ENCODE measurements at regions not wholly inside any gene's neighbourhood (a gene's known extent, or its start where the extent isn't known, plus 50 kb on each side); places are given as distances from the start of the nearest gene placed in this dataset.

GRCh38 chr7:123338688-123339087 lies 138.9 kb upstream of the SLC13A1 start:
- no peak overlapping the region for H3K4me3 ChIP-seq (replicated peaks in 1 of 3; ENCODE audit: low read depth in 2 of 3, low read length in 3 of 3)
- H3K9ac ChIP-seq (ENCODE audit: insufficient read depth, low read length, poor library complexity, severe bottlenecking) = no peak overlapping the region
- no peaks in the 10 kb centered on the region for H4K20me1 ChIP-seq (ENCODE audit: insufficient read depth, low read length)
- no peak for DNase-seq
- Mint-ChIP-seq H3K4me1 (no peaks in the 10 kb centered on the region), H3K27ac (no peak overlapping the region), H3K4me3 (no peak overlapping the region), H3K36me3 (no peaks in the 10 kb centered on the region), H3K27me3 (ENCODE audit: low read depth in 3 of 3) (peaks cover 0 to 6% (median 0%) of the 10 kb centered on the region in 3 donors), H3K9me3 (peaks cover 0 to 5% (median 3%) of the 10 kb centered on the region in 7 donors)
- no peaks in the 10 kb centered on the region for H3K9me3 ChIP-seq (replicated peaks in 1 of 2; ENCODE audit: control insufficient read depth in 1 of 2, insufficient read depth in 1 of 2, low read length in 2 of 2)
- H3K27me3 ChIP-seq (ENCODE audit: control insufficient read depth in 2 of 2, insufficient read depth in 2 of 2, low read length in 2 of 2) = no peaks in the 10 kb centered on the region
- H3K79me2 ChIP-seq (ENCODE audit: insufficient read depth, low read length) = no peaks in the 10 kb centered on the region
- no peak overlapping the region for H3K27ac ChIP-seq (ENCODE audit: low read depth in 1 of 2, low read length in 2 of 2)
- no peak overlapping the region for H2AFZ ChIP-seq (ENCODE audit: insufficient read depth, low read depth, low read length, poor library complexity, severe bottlenecking)
- H3K36me3 ChIP-seq (replicated peaks in 1 of 2; ENCODE audit: control insufficient read depth in 1 of 2, insufficient read depth in 2 of 2, low read length in 2 of 2) = no peaks in the 10 kb centered on the region
- no peaks in the 10 kb centered on the region for H3K4me1 ChIP-seq (ENCODE audit: control insufficient read depth in 1 of 2, insufficient read depth in 2 of 2, low read length in 2 of 2)
- intact Hi-C loops (cut with micrococcal nuclease) = no loop called here
- TF ChIP-seq CTCF (IDR thresholded peaks at IDR 0.05) = no peak
- no peak overlapping the region for H3K4me2 ChIP-seq (replicated peaks; ENCODE audit: extremely low read depth, low read length, poor library complexity, severe bottlenecking)

GRCh38 chr7:123329988-123330643 lies 130.3 kb upstream of the SLC13A1 start:
- DNase-seq = no peak
- no peak for TF ChIP-seq CTCF (IDR thresholded peaks at IDR 0.05)
- Mint-ChIP-seq H3K27ac (no peak overlapping the region), H3K27me3 (ENCODE audit: low read depth in 3 of 3) (peaks cover 0 to 4% (median 0%) of the 10 kb centered on the region in 3 donors), H3K4me1 (no peaks in the 10 kb centered on the region), H3K36me3 (no peaks in the 10 kb centered on the region), H3K9me3 (peaks cover 4 to 14% (median 7%) of the 10 kb centered on the region in 7 donors), H3K4me3 (no peak overlapping the region)
- Histone ChIP-seq H3K4me3 (replicated peaks in 1 of 3; ENCODE audit: low read depth in 2 of 3, low read length in 3 of 3) (no peak overlapping the region), H3K4me1 (ENCODE audit: control insufficient read depth in 1 of 2, insufficient read depth in 2 of 2, low read length in 2 of 2) (no peaks in the 10 kb centered on the region), H3K79me2 (ENCODE audit: insufficient read depth, low read length) (no peaks in the 10 kb centered on the region), H3K9me3 (replicated peaks in 1 of 2; ENCODE audit: control insufficient read depth in 1 of 2, insufficient read depth in 1 of 2, low read length in 2 of 2) (peaks cover 7 to 18% of the 10 kb centered on the region in 2 donors), H4K20me1 (ENCODE audit: insufficient read depth, low read length) (no peaks in the 10 kb centered on the region), H3K27me3 (ENCODE audit: control insufficient read depth in 2 of 2, insufficient read depth in 2 of 2, low read length in 2 of 2) (no peaks in the 10 kb centered on the region), H2AFZ (ENCODE audit: insufficient read depth, low read depth, low read length, poor library complexity, severe bottlenecking) (no peak overlapping the region), H3K27ac (ENCODE audit: low read depth in 1 of 2, low read length in 2 of 2) (no peak overlapping the region), H3K9ac (ENCODE audit: insufficient read depth, low read length, poor library complexity, severe bottlenecking) (no peak overlapping the region), H3K36me3 (replicated peaks in 1 of 2; ENCODE audit: control insufficient read depth in 1 of 2, insufficient read depth in 2 of 2, low read length in 2 of 2) (no peaks in the 10 kb centered on the region), H3K4me2 (replicated peaks; ENCODE audit: extremely low read depth, low read length, poor library complexity, severe bottlenecking) (no peak overlapping the region)
- intact Hi-C loops (cut with micrococcal nuclease) = no loop called here
- WGBS (ENCODE audit: insufficient coverage) = 76% methylated on average over 4 of the region's 4 CpGs

All from CD14-positive monocyte (primary cell).